K562 (cell line): ENCODE measurements at regions not wholly inside any gene's neighbourhood (a gene's known extent, or its start where the extent isn't known, plus 50 kb on each side); places are given as distances from the start of the nearest gene placed in this dataset.

Source experiments
- ATAC-seq: fragments of 200-7000 bp; cut with Tn5 transposase; 3 replicates; pipeline ENCODE4 v1.9.1; 2020; ENCODE audit warnings: moderate library complexity
- BruUV-seq: library from RNA; stranded (reverse); fragments of 400-500 nt; replicated peaks from 2 replicates; lab custom pipeline; 2021; lab: Mats Ljungman, UMichigan
- CTCF ChIA-PET: fragments of 300-600 bp; formaldehyde crosslinking; extraction: SDS; loops from one replicate; lab custom pipeline; 2021; ENCODE audit warnings: low intra/inter-chr PET ratio; lab: Yijun Ruan, JAX
- POLR2A ChIA-PET: fragments of 300-600, 350-650 bp; sonication (Branson Sonifier 250); formaldehyde crosslinking; extraction: SDS; loops from one replicate; lab custom pipeline; 2021; ENCODE audit warnings: antibody characterized with exemption, inconsistent platforms; lab: Yijun Ruan, JAX
- DNase-seq, 4 experiments: peaks; one replicate each; pipeline versions ENCODE4 v3.0.0 to v3.0.0-alpha.2; 2011 to 2018; ENCODE audit warnings: low spot score in 3 of 4, mixed read lengths in 3 of 4; ENCODE audit errors: extremely low read depth in 1 of 4
- FAIRE-seq: peaks from 2 replicates; lab custom pipeline; 2011; peaks lifted over from hg19 to GRCh38; lab: Jason Lieb, UNC
- H2AFZ ChIP-seq: 2 replicates; pipeline ENCODE4 v1.6.0; 2011; ENCODE audit warnings: low read depth, low read length, control low read depth, inconsistent platforms
- H3K27ac ChIP-seq: fragments of 200-600 bp; 3 replicates; pipeline ENCODE4 v1.8.0; 2011; ENCODE audit warnings: low read depth, mild to moderate bottlenecking, control low read depth, inconsistent platforms, low read length, moderate library complexity, mixed read lengths; ENCODE audit errors: extremely low read depth
- H3K27me3 ChIP-seq, 2 experiments: fragments of 300-600 bp in 1 of 2; 2 replicates in 1 of 2; 3 replicates in 1 of 2; pipeline versions ENCODE4 v1.6.0 to v1.8.0; 2011; ENCODE audit warnings: inconsistent platforms in 2 of 2, low read length in 2 of 2, mild to moderate bottlenecking in 1 of 2, mixed read lengths in 1 of 2, moderate library complexity in 1 of 2; ENCODE audit not compliant: control insufficient read depth in 2 of 2, insufficient read depth in 2 of 2
- H3K36me3 ChIP-seq: fragments of 300-600 bp; 3 replicates; pipeline ENCODE4 v1.8.0; 2011; ENCODE audit warnings: mild to moderate bottlenecking, low read length, inconsistent platforms; ENCODE audit not compliant: control insufficient read depth, insufficient read depth
- H3K4me1 ChIP-seq, 2 experiments: fragments of 200-600 bp in 1 of 2; replicated peaks in 1 of 2; 2 replicates in 1 of 2; 3 replicates in 1 of 2; pipeline versions ENCODE4 v1.5.1 to v1.8.0; 2011; ENCODE audit warnings: inconsistent platforms in 2 of 2, low read length in 2 of 2, mild to moderate bottlenecking in 1 of 2, mixed read lengths in 1 of 2, moderate library complexity in 1 of 2; ENCODE audit not compliant: control insufficient read depth in 2 of 2, insufficient read depth in 2 of 2
- H3K4me2 ChIP-seq: 2 replicates; pipeline ENCODE4 v1.6.1; 2011; ENCODE audit warnings: low read length, control low read depth, inconsistent platforms, mixed read lengths; ENCODE audit not compliant: insufficient read depth
- H3K4me3 ChIP-seq: fragments of 200-600 bp; sonication (generic), shearing (Covaris generic); 2 replicates; pipeline ENCODE4 v1.5.1; 2016; ENCODE audit warnings: control low read depth, inconsistent platforms
- H3K79me2 ChIP-seq: fragments of 200-600 bp; 3 replicates; pipeline ENCODE4 v1.8.0; 2011; ENCODE audit warnings: low read length, inconsistent platforms; ENCODE audit not compliant: control insufficient read depth, insufficient read depth
- H3K9ac ChIP-seq, 2 experiments: 2 replicates each; pipeline versions ENCODE4 v1.6.0 to v1.6.1; 2011; ENCODE audit warnings: low read depth in 2 of 2, low read length in 2 of 2, control low read depth in 1 of 2, inconsistent platforms in 1 of 2, mild to moderate bottlenecking in 1 of 2, mixed read lengths in 1 of 2; ENCODE audit not compliant: insufficient read depth in 1 of 2
- H3K9me1 ChIP-seq: one replicate; pipeline ENCODE4 v1.6.0; 2011; ENCODE audit warnings: inconsistent platforms, mild to moderate bottlenecking, low read length, moderate library complexity; ENCODE audit not compliant: control insufficient read depth, insufficient read depth
- H3K9me3 ChIP-seq: replicated peaks from 2 replicates; pipeline ENCODE4 v1.5.1; 2011; ENCODE audit warnings: low read depth, low read length, inconsistent platforms; ENCODE audit not compliant: control insufficient read depth, insufficient read depth
- H4K20me1 ChIP-seq: replicated peaks from 2 replicates; pipeline ENCODE4 v1.6.1; 2011; ENCODE audit warnings: low read length, inconsistent platforms, mixed read lengths; ENCODE audit not compliant: control insufficient read depth, insufficient read depth
- CBX2 ChIP-seq: fragments of 200-600 bp; sonication (generic); IDR thresholded peaks from one replicate; pipeline ENCODE4 v1.6.1; 2012; ENCODE audit warnings: mild to moderate bottlenecking, low read length, inconsistent platforms; ENCODE audit not compliant: insufficient read depth, poor library complexity, severe bottlenecking
- CBX3 ChIP-seq, 2 experiments: IDR thresholded peaks; 1 replicate in 1 of 2; 2 replicates in 1 of 2; pipeline ENCODE4 v1.6.1; 2012; ENCODE audit warnings: inconsistent platforms in 2 of 2, low read length in 2 of 2, borderline replicate concordance in 1 of 2, control low read depth in 1 of 2
- CBX5 ChIP-seq: IDR thresholded peaks from 2 replicates; pipeline ENCODE4 v1.6.1; 2014; ENCODE audit warnings: low read depth, borderline replicate concordance
- CHAMP1 ChIP-seq: fragments of 450-650 bp; IDR thresholded peaks from 2 replicates; pipeline ENCODE4 v1.6.1; 2016; ENCODE audit warnings: mild to moderate bottlenecking
- NRF1 ChIP-seq, 2 experiments: fragments of 450-650 bp; IDR thresholded peaks in 1 of 2; conservative IDR thresholded peaks in 1 of 2; 2 replicates each; pipeline ENCODE4 v1.6.1; 2014; ENCODE audit warnings: mild to moderate bottlenecking in 2 of 2
- POLR2H ChIP-seq: IDR thresholded peaks from 2 replicates; pipeline ENCODE4 v1.6.1; 2016; ENCODE audit warnings: missing genetic modification characterization, low read depth, mild to moderate bottlenecking, control low read depth, missing compliant biosample characterization, moderate library complexity
- TRIM28 ChIP-seq: fragments of 450-650 bp; IDR thresholded peaks from 2 replicates; pipeline ENCODE4 v1.6.1; 2017
- ZNF507 ChIP-seq: conservative IDR thresholded peaks from 2 replicates; pipeline ENCODE4 v1.6.1; 2017; ENCODE audit warnings: missing genetic modification characterization, missing compliant biosample characterization
- WGBS: fragments of 100-300 bp; shearing (Covaris generic); methylation state at CpG from one replicate; pipeline ENCODE4 v1.1.6; 2016; ENCODE audit warnings: low coverage, mixed read lengths; ENCODE audit not compliant: insufficient coverage; ENCODE audit errors: missing lambda C conversion rate; 5-methylcytosine and 5-hydroxymethylcytosine counted together
- in situ Hi-C: fragments of 300-500 bp; cut with MboI; formaldehyde crosslinking; loops from 4 replicates; pipeline ENCODE4 v1.15.0; 2018; ENCODE audit warnings: inconsistent platforms, mixed read lengths
- intact Hi-C: fragments of 100-400 bp; cut with micrococcal nuclease; formaldehyde crosslinking; loops from 2 replicates; pipeline ENCODE4 v1.14.2; 2022
- TF ChIP-seq, protein P1 (sequence below): fragments of 450-650 bp; IDR thresholded peaks from 2 replicates; pipeline ENCODE4 v1.6.1; 2016

- WGBS, result 0% methylated on average over 1 of the region's 1 CpG
- DNase-seq (no peak), ATAC-seq (no peak), FAIRE-seq (no peak)
- H3K4me2 ChIP-seq, result no peak overlapping the region
- H3K9me3 ChIP-seq, result no peaks in the 10 kb centered on the region; the same call in 1 of the 2 replicates
- BruUV-seq, result no TSS peak
- H3K4me1 ChIP-seq, result no peaks in the 10 kb centered on the region
- H3K27me3 ChIP-seq, result no peaks in the 10 kb centered on the region
- TF ChIP-seq ZNF507, result 0 out of 2 replicates have a peak, but pooled peaks have one; percentile 10
- TF ChIP-seq NRF1 (conservative IDR thresholded peaks at IDR 0.05 in 1 of 2, IDR thresholded peaks at IDR 0.05 in 1 of 2), result no peak
- TF ChIP-seq TRIM28, result peak; percentile 69; the same call in 1 of the 2 replicates
- no peak for TF ChIP-seq CBX2
- TF ChIP-seq CBX3 (IDR thresholded peaks at IDR 0.05; ENCODE audit: borderline replicate concordance in 1 of 2, low read length in 2 of 2), result peak in 1 of 2 experiments; percentile 83; a peak in 1 of 3 replicates
- TF ChIP-seq, protein P1, sequence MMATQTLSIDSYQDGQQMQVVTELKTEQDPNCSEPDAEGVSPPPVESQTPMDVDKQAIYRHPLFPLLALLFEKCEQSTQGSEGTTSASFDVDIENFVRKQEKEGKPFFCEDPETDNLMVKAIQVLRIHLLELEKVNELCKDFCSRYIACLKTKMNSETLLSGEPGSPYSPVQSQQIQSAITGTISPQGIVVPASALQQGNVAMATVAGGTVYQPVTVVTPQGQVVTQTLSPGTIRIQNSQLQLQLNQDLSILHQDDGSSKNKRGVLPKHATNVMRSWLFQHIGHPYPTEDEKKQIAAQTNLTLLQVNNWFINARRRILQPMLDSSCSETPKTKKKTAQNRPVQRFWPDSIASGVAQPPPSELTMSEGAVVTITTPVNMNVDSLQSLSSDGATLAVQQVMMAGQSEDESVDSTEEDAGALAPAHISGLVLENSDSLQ, result no peak
- no peak for TF ChIP-seq POLR2H (tag)
- peak; percentile 45; the same call in 1 of the 2 replicates for TF ChIP-seq CBX5
- TF ChIP-seq CHAMP1, result 0 out of 2 replicates have a peak, but pooled peaks have one; percentile 33
- H3K9me1 ChIP-seq, result no peaks in the 10 kb centered on the region
- no peaks in the 10 kb centered on the region for H4K20me1 ChIP-seq
- no peak overlapping the region for H3K4me3 ChIP-seq
- no peak overlapping the region for H3K9ac ChIP-seq
- no peaks in the 10 kb centered on the region for H3K36me3 ChIP-seq
- no peaks in the 10 kb centered on the region for H3K79me2 ChIP-seq
- POLR2A ChIA-PET, result no interaction called here
- no peak overlapping the region for H3K27ac ChIP-seq
- in situ Hi-C loops (no loop called here), intact Hi-C loops (loop anchor here (10.0 kb wide), 1 partner anchor 56 kb away; no protein-coding TSS in a partner anchor)
- CTCF ChIA-PET, result no interaction called here
- no peak overlapping the region for H2AFZ ChIP-seq
Observed at GRCh38 chr7:118559207-118559606, 334.7 kb downstream of the ANKRD7 start.
